HPDE6-E6E7 (cell line): ENCODE measurements at regions not wholly inside any gene's neighbourhood (a gene's known extent, or its start where the extent isn't known, plus 50 kb on each side); places are given as distances from the start of the nearest gene placed in this dataset.
A peak's percentile ranks its signal among the peaks of the same experiment; 100 is the strongest.
"Not testable (repeated sequence)": the region's sequence is repeated elsewhere in the genome, so short reads cannot be mapped to it uniquely, and the experiment has no call there.

Experiments
- DNase-seq: peaks from one replicate; pipeline ENCODE4 v3.0.0; 2011; ENCODE audit warnings: missing footprints; ENCODE audit errors: extremely low spot score

- DNase-seq, result peak; percentile 60
Observed at GRCh38 chr9:97773091-97773490, 76.0 kb upstream of the XPA start.

- peak; percentile 61 for DNase-seq
Observed at GRCh38 chr9:97773723-97774122, 76.6 kb upstream of the XPA start.

GRCh38 chr9:97774673-97775072 lies 77.5 kb upstream of the XPA start:
- no peak for DNase-seq

- not testable (repeated sequence) for DNase-seq
Observed at GRCh38 chr9:97778740-97779139, 74.3 kb upstream of the FOXE1 start.

GRCh38 chr9:97779608-97780007 lies 73.4 kb upstream of the FOXE1 start:
- no peak for DNase-seq

- no peak for DNase-seq
Observed at GRCh38 chr9:97781902-97782301, 71.1 kb upstream of the FOXE1 start.

- no peak for DNase-seq
Observed at GRCh38 chr9:97786341-97786740, 66.7 kb upstream of the FOXE1 start.

- no peak for DNase-seq
Observed at GRCh38 chr9:97787551-97787950, 65.5 kb upstream of the FOXE1 start.

GRCh38 chr9:97788763-97789663 lies 64.0 kb upstream of the FOXE1 start:
- no peak for DNase-seq

- no peak for DNase-seq
Observed at GRCh38 chr9:97790542-97790941, 62.5 kb upstream of the FOXE1 start.

- no peak for DNase-seq
Observed at GRCh38 chr9:97791542-97791941, 61.5 kb upstream of the FOXE1 start.

- DNase-seq, result no peak
Observed at GRCh38 chr9:97793067-97793466, 60.0 kb upstream of the FOXE1 start.

GRCh38 chr9:97794666-97795065 lies 58.4 kb upstream of the FOXE1 start:
- DNase-seq, result no peak

GRCh38 chr9:97796176-97796575 lies 56.9 kb upstream of the FOXE1 start:
- not testable (repeated sequence) for DNase-seq

GRCh38 chr9:97801180-97801579 lies 51.8 kb upstream of the FOXE1 start:
- DNase-seq, result no peak

GRCh38 chr9:97802276-97802675 lies 50.8 kb upstream of the FOXE1 start:
- DNase-seq, result peak; percentile 92

- peak; percentile 57 for DNase-seq
Observed at GRCh38 chr9:97803167-97804058, 49.6 kb upstream of the FOXE1 start.
